ENCODE measurements at regions not wholly inside any gene's neighbourhood (a gene's known extent, or its start where the extent isn't known, plus 50 kb on each side); places are given as distances from the start of the nearest gene placed in this dataset.

GRCh38 chr2:14324308-14324707 lies 308.2 kb upstream of the LRATD1 start:
- no peak overlapping the region for H3K14ac ChIP-seq (ENCODE audit: insufficient read length)
- no peak overlapping the region for H4K8ac ChIP-seq (ENCODE audit: extremely low read depth, insufficient read depth, low read length)
- H3K4me1 ChIP-seq (replicated peaks in 1 of 4; ENCODE audit: control insufficient read depth in 3 of 4, insufficient read depth in 4 of 4, low read length in 3 of 4) = no peaks in the 10 kb centered on the region
- no peak overlapping the region for H3K4me2 ChIP-seq (ENCODE audit: insufficient read depth in 1 of 2, low read depth in 2 of 2, low read length in 2 of 2)
- H2BK5ac ChIP-seq (ENCODE audit: low read depth, low read length) = no peak overlapping the region
- DNase-seq (ENCODE audit: low read depth in 1 of 2, low spot score in 2 of 2) (no peak), FAIRE-seq (no peak)
- no peak overlapping the region for H2BK15ac ChIP-seq (ENCODE audit: low read length)
- H3K56ac ChIP-seq (replicated peaks; ENCODE audit: insufficient read length, low read depth, low read length) = no peak overlapping the region
- ChIA-PET POLR2A (ENCODE audit: partially characterized antibody) (no interaction called here), CTCF (ENCODE audit: partially characterized antibody) (no interaction called here)
- 90% methylated on average over 2 of the region's 2 CpGs; no CpG with 5 or more reads in 1 of the 2 experiments for whole genome bisulfite sequencing, 2 experiments (ENCODE audit: extremely low coverage in 1 of 2, insufficient coverage in 1 of 2, insufficient read length in 1 of 2, insufficient replicate concordance in 2 of 2, low coverage in 1 of 2, low lambda C conversion rate in 2 of 2, missing lambda C conversion rate in 1 of 2)
- no peak overlapping the region for H3K4ac ChIP-seq (replicated peaks; ENCODE audit: insufficient read length, low read depth, low read length)
- no peak overlapping the region for H4K91ac ChIP-seq (replicated peaks; ENCODE audit: insufficient read length, low read length)
- H3K27ac ChIP-seq (ENCODE audit: low read depth, low read length) = no peak overlapping the region
- no peak overlapping the region for H3K9ac ChIP-seq (replicated peaks in 1 of 4; ENCODE audit: extremely low read depth in 1 of 4, low read depth in 3 of 4, low read length in 3 of 4)
- H2AFZ ChIP-seq (ENCODE audit: low read length) = no peak overlapping the region
- 0 out of 7 replicates have a peak, but pooled peaks cover 0 to 3% (median 0%) of the 10 kb centered on the region in 4 experiments for H3K27me3 ChIP-seq (replicated peaks in 1 of 4; ENCODE audit: control insufficient read depth in 3 of 4, extremely low read depth in 1 of 4, insufficient read depth in 3 of 4, low read length in 3 of 4)
- H3K23ac ChIP-seq (ENCODE audit: insufficient read length) = no peak overlapping the region
- H3K79me1 ChIP-seq (ENCODE audit: low read depth, low read length) = no peaks in the 10 kb centered on the region
- H3K9me3 ChIP-seq (ENCODE audit: insufficient read depth in 2 of 2, low read depth in 1 of 2, low read length in 1 of 2) = no peaks in the 10 kb centered on the region
- H3K36me3 ChIP-seq (ENCODE audit: control insufficient read depth in 2 of 4, insufficient read depth in 4 of 4, low read length in 3 of 4) = no peaks in the 10 kb centered on the region
- H4K5ac ChIP-seq (ENCODE audit: insufficient read length, low read depth, low read length) = no peak overlapping the region
- no peak overlapping the region for H3K4me3 ChIP-seq (ENCODE audit: extremely low read depth in 1 of 4, insufficient read depth in 2 of 4, low read depth in 3 of 4, low read length in 4 of 4)
- no peak overlapping the region for H2AK5ac ChIP-seq (ENCODE audit: low read depth, low read length)
- no peaks in the 10 kb centered on the region for H4K20me1 ChIP-seq (replicated peaks in 1 of 2; ENCODE audit: control insufficient read depth in 1 of 2, insufficient read depth in 2 of 2, low read length in 2 of 2)
- no peak overlapping the region for H2BK120ac ChIP-seq (replicated peaks; ENCODE audit: low read depth, low read length)
- TF ChIP-seq TBP (IDR thresholded peaks at IDR 0.05; ENCODE audit: low read depth, low read length) (no peak), BCL11A (IDR thresholded peaks at IDR 0.05; ENCODE audit: low read depth in 2 of 2, low read length in 2 of 2) (no peak), RAD21 (IDR thresholded peaks at IDR 0.05 in 1 of 2, conservative IDR thresholded peaks at IDR 0.05 in 1 of 2; ENCODE audit: low read depth in 2 of 2, low read length in 2 of 2) (no peak), ZNF274 (IDR thresholded peaks at IDR 0.05; ENCODE audit: borderline replicate concordance, extremely low read depth, low read length) (no peak), ATF2 (IDR thresholded peaks at IDR 0.05; ENCODE audit: low read length) (no peak), NRF1 (IDR thresholded peaks at IDR 0.05; ENCODE audit: low read depth, low read length) (no peak), NANOG (IDR thresholded peaks at IDR 0.05; ENCODE audit: insufficient read depth, low read depth, low read length, poor library complexity, severe bottlenecking) (no peak), POLR2A (IDR thresholded peaks at IDR 0.05; ENCODE audit: control extremely low read depth in 1 of 2, low read depth in 2 of 2, low read length in 2 of 2) (no peak), SIX5 (IDR thresholded peaks at IDR 0.05; ENCODE audit: low read depth, low read length) (no peak)
- no peaks in the 10 kb centered on the region for H3K23me2 ChIP-seq (ENCODE audit: low read depth, low read length)
- H3K18ac ChIP-seq (ENCODE audit: extremely low read depth, low read length) = no peak overlapping the region
- no peaks in the 10 kb centered on the region for H3K79me2 ChIP-seq (ENCODE audit: control insufficient read depth in 1 of 2, insufficient read depth in 2 of 2, low read length in 2 of 2)
- no peak overlapping the region for H2BK20ac ChIP-seq (ENCODE audit: low read length)
- no peak overlapping the region for H2BK12ac ChIP-seq (ENCODE audit: low read depth, low read length)

All from H1 (cell line).